Thyroid gland (tissue), 4 donors: ENCODE measurements at regions not wholly inside any gene's neighbourhood (a gene's known extent, or its start where the extent isn't known, plus 50 kb on each side); places are given as distances from the start of the nearest gene placed in this dataset.

Source experiments
- DNase-seq, 2 donors: peaks; one replicate each; pipeline ENCODE4 v3.0.0-alpha.2; 2019
- H3K27ac ChIP-seq, 3 donors: fragments of 200-600 bp; sonication (generic); 1 replicate in 2 of 3; 2 replicates in 1 of 3; pipeline ENCODE4 v1.5.1; 2016 to 2019; ENCODE audit warnings: mild to moderate bottlenecking in 1 of 3, moderate library complexity in 1 of 3
- H3K27me3 ChIP-seq: fragments of 200-600 bp; sonication (generic); one replicate; pipeline ENCODE4 v1.5.1; 2019
- H3K36me3 ChIP-seq, 2 donors: fragments of 200-600 bp; sonication (generic); one replicate each; pipeline ENCODE4 v1.5.1; 2016 to 2019
- H3K4me1 ChIP-seq, 2 donors: fragments of 200-600 bp; sonication (generic); one replicate each; pipeline ENCODE4 v1.5.1; 2017 to 2019
- H3K4me3 ChIP-seq, 3 donors: fragments of 200-600 bp; sonication (generic); replicated peaks in 1 of 3; 1 replicate in 2 of 3; 2 replicates in 1 of 3; pipeline ENCODE4 v1.5.1; 2016; ENCODE audit warnings: mild to moderate bottlenecking in 1 of 3
- H3K9me3 ChIP-seq: fragments of 200-600 bp; sonication (generic); one replicate; pipeline ENCODE4 v1.5.1; 2017
- POLR2A ChIP-seq, 2 donors: fragments of 450-650 bp; IDR thresholded peaks; one replicate each; pipeline ENCODE4 v1.6.1; 2017; ENCODE audit warnings: antibody characterized with exemption in 2 of 2, mild to moderate bottlenecking in 2 of 2, moderate library complexity in 1 of 2
- WGBS, 2 donors: methylation state at CpG; one replicate each; pipeline ENCODE4 v1.1.5; 2017; 5-methylcytosine and 5-hydroxymethylcytosine counted together
- intact Hi-C: fragments of 100-400 bp; cut with DNase I; formaldehyde crosslinking; loops from one replicate; pipeline ENCODE4 v1.15.1; 2023
- TF ChIP-seq, protein P1 (sequence below), 6 experiments: fragments of 200-600 bp in 3 of 6; fragments of 450-650 bp in 3 of 6; sonication (generic) in 3 of 6; IDR thresholded peaks; one replicate each; pipeline ENCODE4 v1.5.1; 2016 to 2019; ENCODE audit warnings: antibody characterized with exemption in 6 of 6, mild to moderate bottlenecking in 2 of 6, inconsistent platforms in 1 of 6, moderate library complexity in 1 of 6

DNA sequence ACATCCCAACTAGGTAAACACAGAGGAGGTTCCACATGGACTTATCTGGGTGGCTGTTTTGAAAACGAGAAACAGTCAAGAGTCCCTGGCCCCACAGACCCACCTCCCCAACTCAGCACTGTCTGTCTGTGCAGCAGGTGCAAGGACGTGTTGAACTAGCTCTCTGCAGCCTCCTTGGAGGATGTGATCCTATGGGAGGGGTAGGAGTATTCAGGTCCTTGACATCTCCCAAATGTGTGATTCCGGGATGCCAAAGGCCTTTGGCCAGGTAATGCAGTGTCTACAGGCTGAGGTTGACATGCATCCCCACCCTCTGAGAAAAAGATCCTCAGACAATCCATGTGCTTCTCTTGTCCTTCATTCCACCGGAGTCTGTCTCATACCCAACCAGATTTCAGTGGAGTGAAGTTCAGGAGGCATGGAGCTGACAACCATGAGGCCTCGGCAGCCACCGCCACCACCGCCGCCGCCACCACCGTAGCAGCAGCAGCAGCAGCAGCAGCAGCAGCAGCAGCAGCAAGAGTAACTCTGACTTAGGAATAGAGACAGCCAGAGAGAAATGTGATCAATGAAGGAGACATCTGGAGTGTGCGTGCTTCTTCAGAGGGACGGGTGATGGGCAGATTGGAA is 151.6 kb upstream of the CAMK1G start:
- peaks cover 28 to 37% of the 10 kb centered on the region in 2 donors for H3K4me1 ChIP-seq
- intact Hi-C loops, result loop anchor here (10.0 kb wide), 1 partner anchor 227 kb away; no protein-coding TSS in a partner anchor
- TF ChIP-seq, protein P1, sequence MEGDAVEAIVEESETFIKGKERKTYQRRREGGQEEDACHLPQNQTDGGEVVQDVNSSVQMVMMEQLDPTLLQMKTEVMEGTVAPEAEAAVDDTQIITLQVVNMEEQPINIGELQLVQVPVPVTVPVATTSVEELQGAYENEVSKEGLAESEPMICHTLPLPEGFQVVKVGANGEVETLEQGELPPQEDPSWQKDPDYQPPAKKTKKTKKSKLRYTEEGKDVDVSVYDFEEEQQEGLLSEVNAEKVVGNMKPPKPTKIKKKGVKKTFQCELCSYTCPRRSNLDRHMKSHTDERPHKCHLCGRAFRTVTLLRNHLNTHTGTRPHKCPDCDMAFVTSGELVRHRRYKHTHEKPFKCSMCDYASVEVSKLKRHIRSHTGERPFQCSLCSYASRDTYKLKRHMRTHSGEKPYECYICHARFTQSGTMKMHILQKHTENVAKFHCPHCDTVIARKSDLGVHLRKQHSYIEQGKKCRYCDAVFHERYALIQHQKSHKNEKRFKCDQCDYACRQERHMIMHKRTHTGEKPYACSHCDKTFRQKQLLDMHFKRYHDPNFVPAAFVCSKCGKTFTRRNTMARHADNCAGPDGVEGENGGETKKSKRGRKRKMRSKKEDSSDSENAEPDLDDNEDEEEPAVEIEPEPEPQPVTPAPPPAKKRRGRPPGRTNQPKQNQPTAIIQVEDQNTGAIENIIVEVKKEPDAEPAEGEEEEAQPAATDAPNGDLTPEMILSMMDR (IDR thresholded peaks at IDR 0.05), result no peak
- no peak for TF ChIP-seq POLR2A (IDR thresholded peaks at IDR 0.05)
- no peak overlapping the region for H3K4me3 ChIP-seq
- DNase-seq, result no peak
- H3K9me3 ChIP-seq, result no peaks in the 10 kb centered on the region
- H3K27ac ChIP-seq, result no peak overlapping the region
- H3K36me3 ChIP-seq, result no peaks in the 10 kb centered on the region
- no peaks in the 10 kb centered on the region for H3K27me3 ChIP-seq
- 85 to 90% methylated on average over 12 of the region's 12 CpGs for WGBS, 2 donors

DNA sequence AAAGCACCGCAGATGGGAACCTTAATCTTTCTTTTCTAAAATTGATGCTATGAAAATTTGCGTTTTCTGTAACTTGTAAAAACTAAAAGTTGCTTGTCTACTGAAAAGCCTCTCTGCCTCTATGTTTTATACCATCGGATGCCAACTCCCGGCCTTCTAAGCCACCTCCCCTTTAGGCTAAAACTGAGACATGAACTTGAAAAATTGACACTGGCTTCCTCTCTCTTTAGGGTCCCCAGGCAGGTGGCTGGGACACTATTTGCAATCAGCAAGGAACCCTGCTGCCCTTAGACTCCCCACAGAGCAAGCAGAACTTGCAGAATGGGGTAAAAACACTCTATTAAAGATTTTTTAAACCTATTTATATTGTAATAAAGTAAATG is 151.1 kb upstream of the CAMK1G start:
- intact Hi-C loops, result loop anchor here (10.0 kb wide), 1 partner anchor 228 kb away; no protein-coding TSS in a partner anchor
- no peak for TF ChIP-seq POLR2A (IDR thresholded peaks at IDR 0.05)
- TF ChIP-seq, protein P1 (IDR thresholded peaks at IDR 0.05), result no peak
- H3K27ac ChIP-seq, result peak overlapping the region; percentile 54 to 67 (median 64)
- no peak overlapping the region for H3K4me3 ChIP-seq
- WGBS, 2 donors, result 69 to 72% methylated on average over 4 of the region's 4 CpGs
- no peaks in the 10 kb centered on the region for H3K36me3 ChIP-seq
- H3K4me1 ChIP-seq, result peaks cover 28 to 38% of the 10 kb centered on the region in 2 donors
- H3K27me3 ChIP-seq, result no peaks in the 10 kb centered on the region
- no peak for DNase-seq
- H3K9me3 ChIP-seq, result no peaks in the 10 kb centered on the region

DNA sequence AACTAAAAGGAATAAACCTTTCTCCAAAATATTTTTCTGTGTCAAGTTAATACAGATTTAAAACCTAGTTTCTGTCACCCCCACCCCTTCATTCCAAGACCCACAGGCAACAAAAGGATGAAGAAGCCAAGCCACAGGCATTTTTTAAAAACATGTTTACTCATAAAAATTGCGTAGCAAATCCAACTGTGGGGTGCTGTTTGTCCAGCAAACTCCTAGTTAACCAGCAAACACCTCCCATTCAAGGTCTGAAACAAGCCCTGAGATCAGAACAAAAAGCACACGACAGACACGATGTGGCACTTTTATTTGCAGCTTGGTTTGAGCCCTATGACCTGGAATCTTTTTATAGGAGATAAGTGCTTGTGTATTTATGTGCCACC is 149.9 kb upstream of the CAMK1G start:
- no peaks in the 10 kb centered on the region for H3K27me3 ChIP-seq
- peak overlapping the region; percentile 54 to 67 (median 64) for H3K27ac ChIP-seq
- no peak for DNase-seq
- WGBS, 2 donors, result 24 to 34% methylated on average over 3 of the region's 3 CpGs
- no peaks in the 10 kb centered on the region for H3K36me3 ChIP-seq
- H3K4me1 ChIP-seq, result peaks cover 25 to 38% of the 10 kb centered on the region in 2 donors
- H3K9me3 ChIP-seq, result no peaks in the 10 kb centered on the region
- H3K4me3 ChIP-seq, result no peak overlapping the region
- intact Hi-C loops, result loop anchor here (10.0 kb wide), 1 partner anchor 229 kb away; no protein-coding TSS in a partner anchor
- TF ChIP-seq, protein P1 (IDR thresholded peaks at IDR 0.05), result no peak
- no peak for TF ChIP-seq POLR2A (IDR thresholded peaks at IDR 0.05)

DNA sequence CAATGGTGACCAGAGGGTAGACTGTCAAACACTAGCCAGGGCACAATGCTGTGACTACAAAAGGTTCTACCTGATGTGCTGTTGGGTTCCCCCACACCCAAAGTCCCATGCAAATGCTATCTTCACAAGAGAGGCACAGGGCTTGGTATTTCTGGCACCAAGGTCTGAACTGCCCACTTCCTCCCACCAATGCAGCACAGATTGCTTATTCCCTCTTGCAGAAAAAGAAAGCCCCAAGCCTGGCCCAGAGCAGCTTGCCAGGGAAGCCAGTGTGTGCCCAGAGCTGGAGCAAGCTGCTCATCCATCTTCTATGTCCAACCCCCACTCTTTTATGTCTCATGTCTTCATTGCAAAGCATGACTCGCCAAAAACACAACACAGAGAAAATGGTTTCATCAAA is 149.4 kb upstream of the CAMK1G start:
- no peak for DNase-seq
- 79 to 90% methylated on average over 1 of the region's 1 CpG for WGBS, 2 donors
- no peak overlapping the region for H3K4me3 ChIP-seq
- H3K27me3 ChIP-seq, result no peaks in the 10 kb centered on the region
- no peaks in the 10 kb centered on the region for H3K36me3 ChIP-seq
- H3K27ac ChIP-seq, result peak overlapping the region in 1 of 3 donors; percentile 54
- peaks cover 24 to 38% of the 10 kb centered on the region in 2 donors for H3K4me1 ChIP-seq
- TF ChIP-seq POLR2A (IDR thresholded peaks at IDR 0.05), result no peak
- TF ChIP-seq, protein P1 (IDR thresholded peaks at IDR 0.05), result no peak
- intact Hi-C loops, result loop anchor here (10.0 kb wide), 1 partner anchor 229 kb away; no protein-coding TSS in a partner anchor
- no peaks in the 10 kb centered on the region for H3K9me3 ChIP-seq

DNA sequence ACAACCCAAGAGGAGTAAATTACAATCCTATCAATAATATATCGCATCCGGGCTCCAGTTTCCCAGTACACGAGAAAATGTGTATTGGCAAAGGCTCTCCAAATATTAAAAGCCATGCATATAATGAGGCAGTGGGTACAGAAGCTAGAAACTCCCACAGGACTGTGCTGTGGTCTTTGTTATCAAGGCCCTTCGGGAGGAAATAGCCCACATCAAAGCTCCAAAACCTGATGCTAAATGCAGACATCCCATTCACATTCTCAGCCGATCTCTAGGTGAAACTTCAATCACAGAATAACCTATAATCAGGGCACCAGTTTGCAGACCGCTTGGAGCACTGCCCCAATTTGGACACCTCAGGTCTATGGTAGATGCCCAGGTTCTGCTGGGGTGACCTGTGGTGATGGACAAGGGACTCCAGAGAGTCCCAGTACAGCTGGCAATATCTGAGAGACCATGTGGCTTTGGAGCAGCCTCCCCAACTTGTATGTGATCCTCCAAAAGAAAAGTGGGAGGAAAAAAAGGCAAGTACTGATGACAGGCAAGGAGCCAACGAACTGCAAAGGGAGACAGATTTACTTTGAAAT is 148.8 kb upstream of the CAMK1G start:
- no peak for DNase-seq
- Histone ChIP-seq H3K27me3 (no peaks in the 10 kb centered on the region), H3K4me1 (peaks cover 22 to 38% of the 10 kb centered on the region in 2 donors), H3K27ac (peak overlapping the region in 1 of 3 donors; percentile 54), H3K9me3 (no peaks in the 10 kb centered on the region), H3K4me3 (no peak overlapping the region), H3K36me3 (no peaks in the 10 kb centered on the region)
- TF ChIP-seq, protein P1 (IDR thresholded peaks at IDR 0.05), result no peak
- no peak for TF ChIP-seq POLR2A (IDR thresholded peaks at IDR 0.05)
- intact Hi-C loops, result loop anchor here (10.0 kb wide), 1 partner anchor 230 kb away; no protein-coding TSS in a partner anchor
- 79 to 80% methylated on average over 7 of the region's 7 CpGs for WGBS, 2 donors
